T-helper 2 cell treated with Interferon-gamma antibody and Interleukin-4, amounts not matched to agents 5 μg/mL and 100 μg/mL, for 36 hours (primary cell): ENCODE measurements at regions not wholly inside any gene's neighbourhood (a gene's known extent, or its start where the extent isn't known, plus 50 kb on each side); places are given as distances from the start of the nearest gene placed in this dataset.

Source experiments
- DNase-seq: peaks from one replicate; pipeline ENCODE4 v3.0.0; 2021; ENCODE audit warnings: low spot score
- H3K27ac Mint-ChIP-seq: one replicate; pipeline ENCODE4 v1.8.0; 2021; ENCODE audit warnings: mild to moderate bottlenecking, mixed read lengths
- H3K27me3 Mint-ChIP-seq: one replicate; pipeline ENCODE4 v1.8.0; 2021; ENCODE audit warnings: low read depth, mixed read lengths
- H3K36me3 Mint-ChIP-seq: one replicate; pipeline ENCODE4 v1.8.0; 2021; ENCODE audit warnings: low read depth, mixed read lengths
- H3K4me1 Mint-ChIP-seq: one replicate; pipeline ENCODE4 v1.8.0; 2021; ENCODE audit warnings: low read depth, mixed read lengths
- H3K4me3 Mint-ChIP-seq: one replicate; pipeline ENCODE4 v1.8.0; 2022; ENCODE audit warnings: mild to moderate bottlenecking, moderate library complexity, mixed read lengths
- H3K9me3 Mint-ChIP-seq: one replicate; pipeline ENCODE4 v1.8.0; 2021; ENCODE audit warnings: mixed read lengths

- Mint-ChIP-seq H3K27ac (no peak overlapping the region), H3K4me3 (no peak overlapping the region), H3K4me1 (peaks cover 2% of the 10 kb centered on the region), H3K9me3 (peaks cover 9% of the 10 kb centered on the region), H3K36me3 (peaks cover 2% of the 10 kb centered on the region), H3K27me3 (no peaks in the 10 kb centered on the region)
- DNase-seq = no peak
These were observed 561.7 kb downstream of the GATA3 start for GRCh38 chr10:8616166-8616565.

GRCh38 chr10:8617792-8618191, 563.3 kb downstream of the GATA3 start:
- H3K9me3 Mint-ChIP-seq = peaks cover 4% of the 10 kb centered on the region
- no peak overlapping the region for H3K4me3 Mint-ChIP-seq
- no peaks in the 10 kb centered on the region for H3K27me3 Mint-ChIP-seq
- DNase-seq = no peak
- H3K4me1 Mint-ChIP-seq = peaks cover 2% of the 10 kb centered on the region
- no peak overlapping the region for H3K27ac Mint-ChIP-seq
- H3K36me3 Mint-ChIP-seq = no peaks in the 10 kb centered on the region

- Mint-ChIP-seq H3K4me1 (peaks cover 2% of the 10 kb centered on the region), H3K9me3 (peaks cover 4% of the 10 kb centered on the region), H3K27me3 (no peaks in the 10 kb centered on the region), H3K4me3 (no peak overlapping the region), H3K36me3 (no peaks in the 10 kb centered on the region), H3K27ac (no peak overlapping the region)
- no peak for DNase-seq
These were observed 564.3 kb downstream of the GATA3 start for GRCh38 chr10:8618834-8619233.

- Mint-ChIP-seq H3K4me1 (no peaks in the 10 kb centered on the region), H3K27ac (no peak overlapping the region), H3K9me3 (no peaks in the 10 kb centered on the region), H3K27me3 (no peaks in the 10 kb centered on the region), H3K36me3 (no peaks in the 10 kb centered on the region), H3K4me3 (no peak overlapping the region)
- DNase-seq = peak; percentile 5
These were observed 573.9 kb downstream of the GATA3 start for GRCh38 chr10:8628351-8628750.

GRCh38 chr10:8633909-8634308, 579.4 kb downstream of the GATA3 start:
- Mint-ChIP-seq H3K9me3 (no peaks in the 10 kb centered on the region), H3K4me3 (no peak overlapping the region), H3K27ac (no peak overlapping the region), H3K27me3 (no peaks in the 10 kb centered on the region), H3K36me3 (no peaks in the 10 kb centered on the region), H3K4me1 (no peaks in the 10 kb centered on the region)
- no peak for DNase-seq

GRCh38 chr10:8636371-8636770, 581.9 kb downstream of the GATA3 start:
- Mint-ChIP-seq H3K4me3 (no peak overlapping the region), H3K36me3 (no peaks in the 10 kb centered on the region), H3K27me3 (no peaks in the 10 kb centered on the region), H3K4me1 (no peaks in the 10 kb centered on the region), H3K9me3 (no peaks in the 10 kb centered on the region), H3K27ac (no peak overlapping the region)
- DNase-seq = no peak

GRCh38 chr10:8637640-8638039, 583.2 kb downstream of the GATA3 start:
- Mint-ChIP-seq H3K9me3 (peaks cover 11% of the 10 kb centered on the region), H3K27ac (no peak overlapping the region), H3K27me3 (no peaks in the 10 kb centered on the region), H3K4me3 (no peak overlapping the region), H3K36me3 (no peaks in the 10 kb centered on the region), H3K4me1 (no peaks in the 10 kb centered on the region)
- no peak for DNase-seq

GRCh38 chr10:8638088-8638672, 583.7 kb downstream of the GATA3 start:
- no peaks in the 10 kb centered on the region for H3K36me3 Mint-ChIP-seq
- H3K4me3 Mint-ChIP-seq = no peak overlapping the region
- no peaks in the 10 kb centered on the region for H3K27me3 Mint-ChIP-seq
- no peaks in the 10 kb centered on the region for H3K4me1 Mint-ChIP-seq
- H3K27ac Mint-ChIP-seq = no peak overlapping the region
- no peak for DNase-seq
- peaks cover 14% of the 10 kb centered on the region for H3K9me3 Mint-ChIP-seq

GRCh38 chr10:8639486-8640185, 585.1 kb downstream of the GATA3 start:
- Mint-ChIP-seq H3K4me1 (no peaks in the 10 kb centered on the region), H3K9me3 (peaks cover 16% of the 10 kb centered on the region), H3K36me3 (no peaks in the 10 kb centered on the region), H3K4me3 (no peak overlapping the region), H3K27me3 (no peaks in the 10 kb centered on the region), H3K27ac (no peak overlapping the region)
- no peak for DNase-seq

GRCh38 chr10:8640301-8640700, 585.8 kb downstream of the GATA3 start:
- Mint-ChIP-seq H3K4me3 (no peak overlapping the region), H3K36me3 (no peaks in the 10 kb centered on the region), H3K4me1 (no peaks in the 10 kb centered on the region), H3K9me3 (peaks cover 16% of the 10 kb centered on the region), H3K27ac (no peak overlapping the region), H3K27me3 (no peaks in the 10 kb centered on the region)
- no peak for DNase-seq

GRCh38 chr10:8640878-8641277, 586.4 kb downstream of the GATA3 start:
- no peak for DNase-seq
- peaks cover 16% of the 10 kb centered on the region for H3K9me3 Mint-ChIP-seq
- H3K4me3 Mint-ChIP-seq = no peak overlapping the region
- H3K36me3 Mint-ChIP-seq = no peaks in the 10 kb centered on the region
- H3K4me1 Mint-ChIP-seq = no peaks in the 10 kb centered on the region
- H3K27me3 Mint-ChIP-seq = no peaks in the 10 kb centered on the region
- H3K27ac Mint-ChIP-seq = no peak overlapping the region

- DNase-seq = no peak
- Mint-ChIP-seq H3K9me3 (no peaks in the 10 kb centered on the region), H3K27me3 (no peaks in the 10 kb centered on the region), H3K4me3 (no peak overlapping the region), H3K27ac (no peak overlapping the region), H3K4me1 (no peaks in the 10 kb centered on the region), H3K36me3 (no peaks in the 10 kb centered on the region)
These were observed 601.8 kb downstream of the GATA3 start for GRCh38 chr10:8656261-8656660.

GRCh38 chr10:8659982-8660381, 605.5 kb downstream of the GATA3 start:
- H3K36me3 Mint-ChIP-seq = no peaks in the 10 kb centered on the region
- no peak for DNase-seq
- H3K4me3 Mint-ChIP-seq = no peak overlapping the region
- no peaks in the 10 kb centered on the region for H3K4me1 Mint-ChIP-seq
- no peaks in the 10 kb centered on the region for H3K9me3 Mint-ChIP-seq
- H3K27ac Mint-ChIP-seq = no peak overlapping the region
- H3K27me3 Mint-ChIP-seq = no peaks in the 10 kb centered on the region

- Mint-ChIP-seq H3K4me3 (no peak overlapping the region), H3K27me3 (no peaks in the 10 kb centered on the region), H3K36me3 (no peaks in the 10 kb centered on the region), H3K4me1 (no peaks in the 10 kb centered on the region), H3K27ac (no peak overlapping the region), H3K9me3 (no peaks in the 10 kb centered on the region)
- no peak for DNase-seq
These were observed 607.4 kb downstream of the GATA3 start for GRCh38 chr10:8661886-8662285.

- Mint-ChIP-seq H3K4me1 (no peaks in the 10 kb centered on the region), H3K4me3 (no peak overlapping the region), H3K27me3 (no peaks in the 10 kb centered on the region)
These were observed 608.6 kb downstream of the GATA3 start for GRCh38 chr10:8663131-8663530.

More at GRCh38 chr10:8663131-8663530, 608.6 kb downstream of the GATA3 start:
- H3K9me3 Mint-ChIP-seq = peaks cover 3% of the 10 kb centered on the region
- H3K36me3 Mint-ChIP-seq = no peaks in the 10 kb centered on the region
- H3K27ac Mint-ChIP-seq = no peak overlapping the region
- no peak for DNase-seq
